Dermis blood vessel endothelial cell (primary cell): ENCODE measurements at regions not wholly inside any gene's neighbourhood (a gene's known extent, or its start where the extent isn't known, plus 50 kb on each side); places are given as distances from the start of the nearest gene placed in this dataset.
"Not testable (repeated sequence)": the region's sequence is repeated elsewhere in the genome, so short reads cannot be mapped to it uniquely, and the experiment has no call there.

ENCODE experiments used
- DNase-seq: peaks from one replicate; pipeline ENCODE4 v3.0.0; 2010

DNA sequence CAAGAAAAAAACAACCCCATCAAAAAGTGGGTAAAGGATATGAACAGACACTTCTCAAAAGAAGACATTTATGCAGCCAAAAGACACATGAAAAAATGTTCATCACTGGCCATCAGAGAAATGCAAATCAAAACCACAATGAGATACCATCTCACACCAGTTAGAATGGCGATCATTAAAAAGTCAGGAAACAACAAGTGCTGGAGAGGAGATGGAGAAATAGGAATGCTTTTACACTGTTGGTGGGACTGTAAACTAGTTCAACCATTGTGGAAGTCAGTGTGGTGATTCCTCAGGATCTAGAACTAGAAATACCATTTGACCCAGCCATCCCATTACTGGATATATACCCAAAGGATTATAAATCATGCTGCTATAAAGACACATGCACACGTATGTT is 467.2 kb upstream of the RUNX1 start:
- not testable (repeated sequence) for DNase-seq

- DNase-seq = no peak
Observed at GRCh38 chr21:35512346-35512745, 463.2 kb upstream of the RUNX1 start.

- no peak for DNase-seq
Observed at GRCh38 chr21:35511696-35512162, 462.6 kb upstream of the RUNX1 start.

DNA sequence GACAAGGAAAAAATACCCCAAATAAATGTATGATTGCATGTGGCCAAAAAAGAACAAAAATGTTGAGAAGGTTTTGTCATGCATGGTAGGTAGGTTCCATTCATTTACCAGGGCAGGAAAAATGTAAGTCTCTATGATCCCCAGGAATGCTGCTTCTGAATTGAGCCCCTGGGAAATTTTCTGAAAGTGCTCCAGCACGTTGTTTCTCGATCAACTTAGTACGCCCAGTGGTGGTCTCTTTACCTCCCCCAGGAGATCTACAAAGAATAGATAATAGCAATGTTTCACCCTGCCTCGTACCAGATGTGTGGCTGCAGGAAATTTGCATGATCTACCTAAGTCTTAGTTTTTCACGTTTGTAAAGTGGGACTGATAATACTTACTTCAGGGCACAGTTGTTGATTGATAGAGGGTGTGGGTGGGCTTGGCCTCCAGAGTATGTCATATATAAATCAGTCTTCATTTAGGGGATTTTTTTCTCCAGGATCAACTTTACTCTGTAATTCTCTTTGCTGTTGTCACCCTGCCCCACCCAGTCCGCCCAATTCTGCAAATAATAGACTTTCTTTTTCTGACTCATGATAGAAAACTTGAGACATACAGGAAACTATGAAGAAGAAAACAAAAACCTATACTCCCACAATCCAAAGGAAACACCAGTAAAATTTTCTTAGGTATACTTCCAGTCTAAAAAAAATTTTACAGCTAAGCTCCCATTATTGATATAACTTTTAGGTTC is 462.0 kb upstream of the RUNX1 start:
- DNase-seq = no peak

DNA sequence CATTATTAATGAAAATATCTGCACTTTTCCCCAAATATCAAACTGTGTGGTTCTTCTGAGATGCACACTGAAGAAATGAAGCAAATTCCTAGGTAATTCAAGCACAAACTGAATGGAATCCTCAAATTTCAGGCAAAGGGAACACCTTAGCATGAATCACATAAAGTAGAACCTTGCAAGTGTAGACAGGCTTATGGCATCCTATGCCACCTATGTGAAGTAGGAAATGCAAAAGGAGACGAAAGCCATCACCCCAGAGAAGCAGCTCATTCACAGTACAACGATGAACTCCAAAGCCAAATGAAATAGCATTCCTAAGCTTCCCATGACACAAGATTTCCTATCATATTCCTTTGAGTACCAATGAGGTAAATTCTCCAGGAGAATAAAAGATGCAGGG is 461.2 kb upstream of the RUNX1 start:
- DNase-seq = no peak

GRCh38 chr21:35509001-35509704 is 460.1 kb upstream of the RUNX1 start:
- DNase-seq = no peak

DNA sequence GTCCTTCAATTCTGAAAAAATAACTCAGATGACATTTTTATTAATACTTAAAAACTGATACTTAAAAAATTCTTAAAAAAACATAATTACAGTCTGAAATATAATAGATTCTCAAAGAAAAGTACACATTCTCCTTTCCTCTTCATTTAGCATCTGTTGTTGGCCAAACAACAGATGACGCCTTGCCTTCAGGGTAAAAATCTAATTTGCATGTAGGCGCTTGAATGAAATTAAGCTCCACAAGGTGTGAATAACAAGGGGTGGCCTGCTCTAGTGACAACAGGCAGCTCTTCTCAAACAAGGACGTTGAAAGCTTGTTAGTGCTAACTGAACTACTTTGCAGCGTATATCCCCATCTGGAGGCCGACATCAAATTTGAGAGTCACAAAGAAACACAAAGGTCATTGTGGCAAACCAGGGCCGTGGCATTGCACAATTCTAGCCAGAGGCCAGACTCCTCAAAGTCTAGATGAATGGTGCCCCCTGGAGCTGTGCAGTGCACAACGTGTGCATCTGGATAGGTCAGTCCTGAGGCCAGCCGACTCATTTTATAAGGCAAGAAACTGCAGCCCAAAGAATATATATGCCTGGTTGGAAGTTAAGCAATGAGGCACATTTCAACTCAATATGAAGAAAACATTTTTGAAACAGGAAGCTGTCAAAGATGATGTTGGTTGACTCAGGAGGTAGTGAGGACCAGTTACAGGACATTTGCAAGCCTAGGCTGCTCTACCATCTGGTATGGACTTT is 459.2 kb upstream of the RUNX1 start:
- DNase-seq = peak; percentile 6

- DNase-seq = no peak
Observed at GRCh38 chr21:35507181-35507759, 458.2 kb upstream of the RUNX1 start.

GRCh38 chr21:35506771-35507170 is 457.7 kb upstream of the RUNX1 start:
- no peak for DNase-seq

- no peak for DNase-seq
Observed at GRCh38 chr21:35506352-35506751, 457.2 kb upstream of the RUNX1 start.

DNA sequence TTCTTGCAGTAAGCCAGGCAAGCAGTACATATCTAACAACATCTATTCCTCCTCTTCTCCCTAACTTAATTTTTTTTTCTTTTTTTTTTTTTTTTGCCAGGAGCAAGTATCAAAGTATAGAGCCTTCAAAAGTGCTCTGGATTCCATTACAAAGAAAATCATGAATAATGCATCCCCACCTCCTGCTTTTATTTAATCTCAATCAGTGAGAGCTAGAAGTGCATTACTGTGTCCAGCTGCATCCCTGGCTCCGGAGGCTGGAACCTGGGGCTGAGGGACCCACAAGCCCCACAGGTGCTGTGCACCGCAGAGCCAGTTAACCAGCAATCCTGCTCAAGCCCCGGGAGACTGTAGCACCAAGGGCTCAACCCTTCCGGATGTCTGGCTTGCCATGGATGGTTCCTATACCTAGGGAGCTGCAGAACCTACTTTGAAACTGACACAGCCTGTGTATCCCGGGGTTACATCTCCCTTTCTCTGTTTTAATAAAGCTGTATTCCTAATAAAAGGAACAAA is 455.9 kb upstream of the RUNX1 start:
- DNase-seq = no peak

DNA sequence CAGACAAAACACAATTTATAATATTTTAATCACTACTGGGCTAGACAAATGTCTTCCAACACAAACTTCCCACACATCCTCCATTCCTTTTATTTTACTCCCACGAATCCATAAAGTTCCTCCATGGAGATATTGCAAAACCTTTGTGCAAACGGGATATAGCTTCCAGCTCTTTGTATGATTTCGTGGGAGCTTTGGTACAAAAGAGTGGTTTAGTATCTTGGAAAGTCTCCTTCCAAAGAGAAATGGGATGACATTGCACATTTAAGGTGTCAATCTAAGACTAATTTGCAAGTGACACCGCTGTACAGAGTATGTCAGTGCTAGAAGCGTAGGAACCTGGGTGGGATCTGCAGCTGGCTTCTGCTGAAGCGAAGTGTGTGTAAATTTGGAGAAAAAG is 455.2 kb upstream of the RUNX1 start:
- DNase-seq = no peak

DNA sequence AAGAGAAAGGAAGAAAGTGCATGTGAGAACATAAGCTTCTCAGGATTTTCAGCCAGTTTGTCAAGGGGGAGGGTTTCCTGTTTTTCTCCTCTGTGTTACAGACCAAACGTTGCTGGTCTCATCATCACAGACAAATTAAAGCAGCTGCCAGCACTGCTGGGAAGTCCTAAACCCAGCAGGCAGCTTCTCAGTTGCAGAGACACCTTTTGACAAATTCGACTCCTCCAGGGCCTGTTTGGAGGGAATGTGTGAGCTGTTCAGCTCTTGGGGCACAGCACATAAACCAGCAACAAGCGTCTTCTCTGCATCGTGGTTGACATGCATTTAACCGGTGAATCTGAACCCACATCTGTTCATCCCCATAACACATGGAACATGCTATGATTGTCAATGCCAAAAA is 454.6 kb upstream of the RUNX1 start:
- no peak for DNase-seq

GRCh38 chr21:35502821-35503220 is 453.7 kb upstream of the RUNX1 start:
- no peak for DNase-seq

- DNase-seq = not testable (repeated sequence)
Observed at GRCh38 chr21:35497522-35497921, 448.4 kb upstream of the RUNX1 start.

DNA sequence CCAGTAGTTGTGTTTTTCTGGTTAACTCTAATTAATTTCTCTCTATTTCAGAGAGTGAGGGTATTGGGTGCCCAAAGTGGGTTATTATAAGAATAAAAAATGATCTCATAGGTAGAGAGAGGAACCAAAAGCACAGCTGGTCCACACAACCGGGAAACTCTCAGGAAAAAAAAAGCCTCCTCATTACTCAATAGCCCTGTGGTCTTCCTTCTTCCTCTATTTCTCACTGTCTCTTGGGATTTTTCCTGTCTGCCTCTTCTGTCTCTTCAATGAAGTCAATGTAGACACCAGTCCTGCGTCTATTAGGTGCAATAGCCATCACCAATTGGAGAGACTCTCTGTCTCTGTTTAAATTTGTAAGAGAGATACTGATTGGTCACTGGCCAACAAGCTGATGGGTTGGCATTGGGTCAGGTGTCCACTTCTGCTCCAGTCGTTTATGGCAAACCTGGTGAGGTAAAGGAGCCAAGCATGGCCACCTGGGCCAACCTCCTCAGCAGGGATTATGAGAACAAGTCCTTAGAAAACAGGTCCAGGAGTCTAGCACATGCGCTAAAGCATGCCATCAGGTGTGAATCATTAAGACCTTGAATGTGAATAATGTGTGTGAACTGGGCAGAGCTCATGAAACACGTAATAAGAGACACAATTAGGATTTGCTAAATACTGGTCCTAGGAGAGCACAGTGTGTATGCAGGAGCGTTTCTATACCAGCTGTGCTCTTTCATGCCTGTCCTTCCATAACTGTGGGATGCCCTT is 443.0 kb upstream of the RUNX1 start:
- DNase-seq = no peak

DNA sequence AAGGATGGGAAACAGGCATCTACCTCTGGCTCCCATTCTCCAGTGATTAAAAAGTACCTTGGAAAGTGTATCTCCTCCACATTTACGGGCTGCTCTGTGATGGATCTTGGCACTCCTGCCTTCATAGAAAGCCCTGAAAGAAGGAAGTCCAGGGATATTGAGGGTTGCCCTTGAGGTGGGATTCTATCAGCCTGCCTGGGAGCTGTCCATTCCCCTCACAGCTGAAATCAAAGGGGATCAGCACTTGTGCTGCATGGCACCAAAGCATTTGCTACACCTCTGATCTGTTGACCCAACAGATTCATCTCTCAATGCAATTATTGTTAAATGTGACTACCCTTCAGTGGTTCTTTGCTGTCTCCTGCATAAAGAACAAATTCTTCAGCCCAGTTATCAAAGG is 442.0 kb upstream of the RUNX1 start:
- no peak for DNase-seq

DNA sequence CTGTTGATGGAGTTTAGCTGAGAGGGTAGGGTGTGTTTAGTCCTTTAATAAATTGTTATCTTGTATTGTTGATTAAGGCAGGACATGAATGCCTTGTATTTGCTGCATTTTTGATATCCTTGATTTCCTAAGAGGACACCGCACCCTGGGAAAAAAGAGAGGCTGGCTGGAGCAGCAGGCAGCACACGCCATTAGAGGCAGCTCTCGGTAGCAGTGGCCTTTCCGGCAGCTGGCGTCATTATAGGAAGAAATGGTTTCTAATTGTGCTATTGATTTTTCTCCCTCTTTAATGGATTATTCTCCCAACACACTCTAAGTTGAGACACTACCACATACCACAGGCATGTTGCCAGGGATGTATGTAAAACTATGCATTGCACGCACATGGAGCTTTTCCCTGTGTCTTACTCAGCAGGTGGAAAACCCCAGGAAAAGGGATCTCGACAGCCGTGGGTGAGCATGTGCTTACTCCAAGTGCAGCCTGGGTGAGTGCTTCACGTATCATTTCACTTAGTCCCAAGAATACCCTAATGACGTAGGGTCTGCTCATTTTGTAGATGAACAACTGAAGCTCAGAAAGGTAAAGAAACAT is 440.4 kb upstream of the RUNX1 start:
- DNase-seq = no peak

DNA sequence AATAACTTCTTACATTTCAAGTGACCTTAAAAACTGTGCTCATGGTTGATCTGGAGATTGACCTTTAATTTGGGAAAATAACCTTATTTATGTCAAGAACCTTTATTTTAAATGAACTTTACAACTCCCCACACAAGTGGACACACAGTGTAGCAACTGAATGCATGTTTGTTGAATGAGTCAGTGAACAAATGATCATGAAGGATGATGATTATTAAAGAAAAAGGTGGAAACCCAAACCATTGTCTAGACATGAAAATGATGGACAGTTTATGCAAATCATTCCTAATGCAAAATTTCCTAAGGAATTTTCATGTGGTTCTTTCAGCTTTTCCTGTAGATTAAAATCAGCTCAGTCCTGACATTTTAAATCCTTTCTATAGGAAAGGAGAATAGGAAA is 439.8 kb upstream of the RUNX1 start:
- DNase-seq = no peak

- no peak for DNase-seq
Observed at GRCh38 chr21:35485364-35485763, 436.3 kb upstream of the RUNX1 start.

- DNase-seq = no peak
Observed at GRCh38 chr21:35484851-35485250, 435.7 kb upstream of the RUNX1 start.

GRCh38 chr21:35484032-35484431 is 434.9 kb upstream of the RUNX1 start:
- DNase-seq = no peak
